Smooth muscle cell (in vitro differentiated cells): ENCODE measurements at regions not wholly inside any gene's neighbourhood (a gene's known extent, or its start where the extent isn't known, plus 50 kb on each side); places are given as distances from the start of the nearest gene placed in this dataset.

Experiments
- DNase-seq: peaks from one replicate; lab custom pipeline; 2025; ENCODE audit not compliant: unreplicated experiment; lab: John Stamatoyannopoulos, UW
- H2AFZ ChIP-seq: fragments of 200-600 bp; sonication (generic); 2 replicates; pipeline ENCODE4 v1.6.0; 2016; ENCODE audit warnings: antibody characterized with exemption, low read depth, mild to moderate bottlenecking
- H3F3A ChIP-seq: fragments of 200-600 bp; sonication (generic); 2 replicates; pipeline ENCODE4 v1.6.0; 2017; ENCODE audit warnings: antibody characterized with exemption, low read depth
- H3K27ac ChIP-seq: fragments of 200-600 bp; sonication (generic); 2 replicates; pipeline ENCODE4 v1.5.1; 2016; ENCODE audit warnings: low read depth, mild to moderate bottlenecking
- H3K27me3 ChIP-seq: fragments of 200-600 bp; sonication (generic); 2 replicates; pipeline ENCODE4 v1.6.1; 2016; ENCODE audit warnings: low read depth, mild to moderate bottlenecking
- H3K36me3 ChIP-seq: fragments of 200-600 bp; sonication (generic); 2 replicates; pipeline ENCODE4 v1.5.1; 2016; ENCODE audit warnings: low read depth
- H3K4me1 ChIP-seq: fragments of 200-600 bp; sonication (generic); 2 replicates; pipeline ENCODE4 v1.5.1; 2016; ENCODE audit warnings: low read depth
- H3K4me2 ChIP-seq: fragments of 200-600 bp; sonication (generic); 2 replicates; pipeline ENCODE4 v1.6.0; 2016; ENCODE audit warnings: mild to moderate bottlenecking
- H3K4me3 ChIP-seq: fragments of 200-600 bp; sonication (generic); 2 replicates; pipeline ENCODE4 v1.5.1; 2016; ENCODE audit warnings: mild to moderate bottlenecking
- H3K79me2 ChIP-seq: fragments of 200-600 bp; sonication (generic); 2 replicates; pipeline ENCODE4 v1.6.0; 2016; ENCODE audit warnings: low read depth, mild to moderate bottlenecking
- H3K9ac ChIP-seq: fragments of 200-600 bp; sonication (generic); 2 replicates; pipeline ENCODE4 v1.6.0; 2016; ENCODE audit warnings: low read depth
- H3K9me3 ChIP-seq: fragments of 200-600 bp; sonication (generic); replicated peaks from 2 replicates; pipeline ENCODE4 v1.5.1; 2016; ENCODE audit warnings: low read depth
- H4K20me1 ChIP-seq: fragments of 200-600 bp; sonication (generic); 2 replicates; pipeline ENCODE4 v1.6.0; 2016; ENCODE audit warnings: low read depth
- WGBS: methylation state at CpG from one replicate; pipeline ENCODE4 v1.1.7; 2016; ENCODE audit warnings: low lambda C conversion rate; 5-methylcytosine and 5-hydroxymethylcytosine counted together
- TF ChIP-seq, protein P1 (sequence below): fragments of 200-600 bp; sonication (generic); IDR thresholded peaks from 2 replicates; pipeline ENCODE4 v1.5.1; 2017; ENCODE audit warnings: borderline replicate concordance, mild to moderate bottlenecking, antibody characterized with exemption; ENCODE audit not compliant: insufficient read depth, poor library complexity, severe bottlenecking

DNA sequence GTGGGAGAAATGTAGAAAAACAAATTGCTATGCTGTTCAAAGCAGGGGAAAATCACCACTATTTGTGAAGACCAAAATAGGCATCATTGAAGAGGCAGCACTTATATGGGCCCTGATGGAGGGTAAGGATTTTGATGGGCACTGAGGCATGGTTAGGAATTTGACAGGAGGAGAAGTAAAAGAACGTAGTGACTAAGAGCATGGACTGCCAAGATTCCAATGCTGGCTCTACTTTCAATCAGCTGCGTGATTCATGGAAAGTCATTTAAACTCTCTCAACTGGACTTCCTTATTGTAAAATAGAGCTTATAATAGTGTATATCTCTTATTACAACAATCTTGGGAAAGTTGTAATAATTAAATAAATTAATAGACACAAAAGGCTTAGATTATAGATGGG lies 267.7 kb upstream of the G2E3 start:
- DNase-seq, result no peak
- Histone ChIP-seq H3K4me2 (no peak overlapping the region), H4K20me1 (no peaks in the 10 kb centered on the region), H3K9me3 (no peaks in the 10 kb centered on the region), H3K9ac (no peak overlapping the region), H3K27me3 (no peaks in the 10 kb centered on the region), H3K4me1 (no peaks in the 10 kb centered on the region), H3K27ac (no peak overlapping the region), H3K79me2 (no peaks in the 10 kb centered on the region), H3K36me3 (no peaks in the 10 kb centered on the region), H3K4me3 (no peak overlapping the region), H3F3A (no peaks in the 10 kb centered on the region), H2AFZ (no peak overlapping the region)
- WGBS, result 80% methylated on average over 2 of the region's 2 CpGs
- TF ChIP-seq, protein P1, sequence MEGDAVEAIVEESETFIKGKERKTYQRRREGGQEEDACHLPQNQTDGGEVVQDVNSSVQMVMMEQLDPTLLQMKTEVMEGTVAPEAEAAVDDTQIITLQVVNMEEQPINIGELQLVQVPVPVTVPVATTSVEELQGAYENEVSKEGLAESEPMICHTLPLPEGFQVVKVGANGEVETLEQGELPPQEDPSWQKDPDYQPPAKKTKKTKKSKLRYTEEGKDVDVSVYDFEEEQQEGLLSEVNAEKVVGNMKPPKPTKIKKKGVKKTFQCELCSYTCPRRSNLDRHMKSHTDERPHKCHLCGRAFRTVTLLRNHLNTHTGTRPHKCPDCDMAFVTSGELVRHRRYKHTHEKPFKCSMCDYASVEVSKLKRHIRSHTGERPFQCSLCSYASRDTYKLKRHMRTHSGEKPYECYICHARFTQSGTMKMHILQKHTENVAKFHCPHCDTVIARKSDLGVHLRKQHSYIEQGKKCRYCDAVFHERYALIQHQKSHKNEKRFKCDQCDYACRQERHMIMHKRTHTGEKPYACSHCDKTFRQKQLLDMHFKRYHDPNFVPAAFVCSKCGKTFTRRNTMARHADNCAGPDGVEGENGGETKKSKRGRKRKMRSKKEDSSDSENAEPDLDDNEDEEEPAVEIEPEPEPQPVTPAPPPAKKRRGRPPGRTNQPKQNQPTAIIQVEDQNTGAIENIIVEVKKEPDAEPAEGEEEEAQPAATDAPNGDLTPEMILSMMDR, result no peak

GRCh38 chr14:30292541-30292940 lies 266.4 kb upstream of the G2E3 start:
- no peak for DNase-seq
- H3K27ac ChIP-seq, result no peak overlapping the region
- no peaks in the 10 kb centered on the region for H4K20me1 ChIP-seq
- TF ChIP-seq, protein P1, result no peak
- no peaks in the 10 kb centered on the region for H3K79me2 ChIP-seq
- no peaks in the 10 kb centered on the region for H3K4me1 ChIP-seq
- H3K36me3 ChIP-seq, result no peaks in the 10 kb centered on the region
- no peaks in the 10 kb centered on the region for H3F3A ChIP-seq
- H3K9ac ChIP-seq, result no peak overlapping the region
- no peak overlapping the region for H2AFZ ChIP-seq
- no peak overlapping the region for H3K4me2 ChIP-seq
- no peaks in the 10 kb centered on the region for H3K27me3 ChIP-seq
- WGBS, result 71% methylated on average over 3 of the region's 3 CpGs
- H3K4me3 ChIP-seq, result no peak overlapping the region
- no peaks in the 10 kb centered on the region for H3K9me3 ChIP-seq

GRCh38 chr14:30295980-30296379 lies 263.0 kb upstream of the G2E3 start:
- Histone ChIP-seq H3K4me1 (no peaks in the 10 kb centered on the region), H2AFZ (no peak overlapping the region), H3K36me3 (no peaks in the 10 kb centered on the region), H3K4me2 (no peak overlapping the region), H3K27ac (no peak overlapping the region), H3K27me3 (no peaks in the 10 kb centered on the region), H3K4me3 (no peak overlapping the region), H3K9ac (no peak overlapping the region), H4K20me1 (no peaks in the 10 kb centered on the region), H3F3A (no peaks in the 10 kb centered on the region), H3K79me2 (no peaks in the 10 kb centered on the region), H3K9me3 (no peaks in the 10 kb centered on the region)
- TF ChIP-seq, protein P1, result no peak
- DNase-seq, result no peak

- 85% methylated on average over 11 of the region's 11 CpGs for WGBS
Observed at GRCh38 chr14:30296931-30297405, 262.0 kb upstream of the G2E3 start.

More at GRCh38 chr14:30296931-30297405, 262.0 kb upstream of the G2E3 start:
- Histone ChIP-seq H3K9ac (no peak overlapping the region), H4K20me1 (no peaks in the 10 kb centered on the region), H3K27me3 (no peaks in the 10 kb centered on the region), H3K4me3 (no peak overlapping the region), H3K27ac (no peak overlapping the region), H3K36me3 (no peaks in the 10 kb centered on the region), H3K9me3 (no peaks in the 10 kb centered on the region), H3F3A (no peaks in the 10 kb centered on the region), H2AFZ (no peak overlapping the region), H3K4me1 (no peaks in the 10 kb centered on the region), H3K4me2 (no peak overlapping the region), H3K79me2 (no peaks in the 10 kb centered on the region)
- TF ChIP-seq, protein P1, result no peak
- DNase-seq, result no peak
